A673 (cell line): ENCODE measurements at regions not wholly inside any gene's neighbourhood (a gene's known extent, or its start where the extent isn't known, plus 50 kb on each side); places are given as distances from the start of the nearest gene placed in this dataset.

ENCODE experiments used
- CTCF ChIP-seq: fragments of 300-800, 200-600 bp; sonication (generic); conservative IDR thresholded peaks from 2 replicates; pipeline ENCODE4 v1.5.1; 2017; ENCODE audit warnings: low read depth, mild to moderate bottlenecking, antibody characterized with exemption, low read length, moderate library complexity, mixed read lengths
- EZH2 ChIP-seq: fragments of 200-600 bp; sonication (generic); IDR thresholded peaks from 2 replicates; pipeline ENCODE4 v1.6.1; 2017; ENCODE audit warnings: borderline replicate concordance, low read depth, mild to moderate bottlenecking, mixed read lengths, antibody characterized with exemption, low read length; ENCODE audit not compliant: poor library complexity, severe bottlenecking

DNA sequence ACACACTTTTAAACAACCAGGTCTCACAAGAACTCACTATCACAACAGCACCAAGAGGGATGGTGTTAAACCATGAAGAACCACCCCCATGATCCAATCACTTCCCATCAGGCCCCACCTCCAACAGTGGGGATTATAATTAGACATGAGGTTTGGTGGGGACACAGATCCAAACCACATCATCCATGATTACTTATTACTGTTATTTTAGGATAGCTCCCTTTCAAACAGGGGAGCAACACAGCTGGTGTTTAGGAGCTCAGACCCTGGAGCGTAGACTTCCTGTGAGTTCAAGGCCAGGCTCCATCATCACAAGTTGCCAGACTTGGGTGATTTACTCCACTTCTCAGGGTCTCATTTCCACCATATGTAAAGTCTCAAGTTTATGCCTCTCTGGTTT lies 382.7 kb downstream of the HRH4 start:
- TF ChIP-seq CTCF (no peak), EZH2 (no peak)
